ENCODE measurements at regions not wholly inside any gene's neighbourhood (a gene's known extent, or its start where the extent isn't known, plus 50 kb on each side); places are given as distances from the start of the nearest gene placed in this dataset.

GRCh38 chr5:8123559-8123958 lies 254.6 kb downstream of the MTRR start:
- no peaks in the 10 kb centered on the region for H3K9me2 ChIP-seq (replicated peaks; ENCODE audit: control insufficient read depth, low read length)
- H3K4me3 ChIP-seq (ENCODE audit: low read length): no peak overlapping the region
- TF ChIP-seq EZH2phosphoT487 (IDR thresholded peaks at IDR 0.05; ENCODE audit: borderline replicate concordance, low read length): no peak
- no peak for TF ChIP-seq CTCF (IDR thresholded peaks at IDR 0.05; ENCODE audit: low read depth, low read length, poor library complexity, severe bottlenecking)
- H3K27ac ChIP-seq (ENCODE audit: low read depth, low read length): no peak overlapping the region
- H4K20me1 ChIP-seq (ENCODE audit: control insufficient read depth, insufficient read depth, low read depth, low read length): no peaks in the 10 kb centered on the region
- H3K79me2 ChIP-seq (ENCODE audit: control insufficient read depth, low read length): no peaks in the 10 kb centered on the region
- no peak overlapping the region for H3K4me2 ChIP-seq (ENCODE audit: low read length)
- no peaks in the 10 kb centered on the region for H3F3A ChIP-seq (ENCODE audit: control insufficient read depth, insufficient read depth)
- H3K9me3 ChIP-seq (ENCODE audit: control insufficient read depth, insufficient read depth, low read length): no peaks in the 10 kb centered on the region
- no peaks in the 10 kb centered on the region for H3K36me3 ChIP-seq (ENCODE audit: control insufficient read depth, low read length)
- H3K4me1 ChIP-seq (ENCODE audit: control insufficient read depth, low read length): no peaks in the 10 kb centered on the region
- H3K27me3 ChIP-seq (ENCODE audit: control insufficient read depth, low read length): no peaks in the 10 kb centered on the region

- Histone ChIP-seq H3K27me3 (ENCODE audit: control insufficient read depth, low read length) (no peaks in the 10 kb centered on the region), H3F3A (ENCODE audit: control insufficient read depth, insufficient read depth) (no peaks in the 10 kb centered on the region), H3K4me3 (ENCODE audit: low read length) (no peak overlapping the region), H4K20me1 (ENCODE audit: control insufficient read depth, insufficient read depth, low read depth, low read length) (no peaks in the 10 kb centered on the region), H3K4me2 (ENCODE audit: low read length) (no peak overlapping the region), H3K4me1 (ENCODE audit: control insufficient read depth, low read length) (no peaks in the 10 kb centered on the region), H3K9me3 (ENCODE audit: control insufficient read depth, insufficient read depth, low read length) (no peaks in the 10 kb centered on the region), H3K79me2 (ENCODE audit: control insufficient read depth, low read length) (no peaks in the 10 kb centered on the region), H3K36me3 (ENCODE audit: control insufficient read depth, low read length) (no peaks in the 10 kb centered on the region), H3K27ac (ENCODE audit: low read depth, low read length) (no peak overlapping the region), H3K9me2 (replicated peaks; ENCODE audit: control insufficient read depth, low read length) (no peaks in the 10 kb centered on the region)
- TF ChIP-seq CTCF (IDR thresholded peaks at IDR 0.05; ENCODE audit: low read depth, low read length, poor library complexity, severe bottlenecking): no peak
- no peak for TF ChIP-seq EZH2phosphoT487 (IDR thresholded peaks at IDR 0.05; ENCODE audit: borderline replicate concordance, low read length)
These were observed 265.7 kb downstream of the MTRR start for GRCh38 chr5:8134609-8135008.

GRCh38 chr5:8135742-8136141 lies 266.8 kb downstream of the MTRR start:
- H3K36me3 ChIP-seq (ENCODE audit: control insufficient read depth, low read length): no peaks in the 10 kb centered on the region
- no peaks in the 10 kb centered on the region for H3K9me2 ChIP-seq (replicated peaks; ENCODE audit: control insufficient read depth, low read length)
- no peak overlapping the region for H3K27ac ChIP-seq (ENCODE audit: low read depth, low read length)
- no peaks in the 10 kb centered on the region for H4K20me1 ChIP-seq (ENCODE audit: control insufficient read depth, insufficient read depth, low read depth, low read length)
- no peaks in the 10 kb centered on the region for H3F3A ChIP-seq (ENCODE audit: control insufficient read depth, insufficient read depth)
- no peaks in the 10 kb centered on the region for H3K27me3 ChIP-seq (ENCODE audit: control insufficient read depth, low read length)
- no peaks in the 10 kb centered on the region for H3K9me3 ChIP-seq (ENCODE audit: control insufficient read depth, insufficient read depth, low read length)
- no peak overlapping the region for H3K4me2 ChIP-seq (ENCODE audit: low read length)
- no peaks in the 10 kb centered on the region for H3K79me2 ChIP-seq (ENCODE audit: control insufficient read depth, low read length)
- TF ChIP-seq EZH2phosphoT487 (IDR thresholded peaks at IDR 0.05; ENCODE audit: borderline replicate concordance, low read length) (no peak), CTCF (IDR thresholded peaks at IDR 0.05; ENCODE audit: low read depth, low read length, poor library complexity, severe bottlenecking) (no peak)
- no peaks in the 10 kb centered on the region for H3K4me1 ChIP-seq (ENCODE audit: control insufficient read depth, low read length)
- no peak overlapping the region for H3K4me3 ChIP-seq (ENCODE audit: low read length)

- TF ChIP-seq CTCF (IDR thresholded peaks at IDR 0.05; ENCODE audit: low read depth, low read length, poor library complexity, severe bottlenecking): no peak
- no peak for TF ChIP-seq EZH2phosphoT487 (IDR thresholded peaks at IDR 0.05; ENCODE audit: borderline replicate concordance, low read length)
- Histone ChIP-seq H3K9me3 (ENCODE audit: control insufficient read depth, insufficient read depth, low read length) (no peaks in the 10 kb centered on the region), H4K20me1 (ENCODE audit: control insufficient read depth, insufficient read depth, low read depth, low read length) (no peaks in the 10 kb centered on the region), H3K27me3 (ENCODE audit: control insufficient read depth, low read length) (no peaks in the 10 kb centered on the region), H3K36me3 (ENCODE audit: control insufficient read depth, low read length) (no peaks in the 10 kb centered on the region), H3K9me2 (replicated peaks; ENCODE audit: control insufficient read depth, low read length) (no peaks in the 10 kb centered on the region), H3K79me2 (ENCODE audit: control insufficient read depth, low read length) (no peaks in the 10 kb centered on the region), H3F3A (ENCODE audit: control insufficient read depth, insufficient read depth) (no peaks in the 10 kb centered on the region), H3K4me3 (ENCODE audit: low read length) (no peak overlapping the region), H3K27ac (ENCODE audit: low read depth, low read length) (no peak overlapping the region), H3K4me2 (ENCODE audit: low read length) (no peak overlapping the region), H3K4me1 (ENCODE audit: control insufficient read depth, low read length) (no peaks in the 10 kb centered on the region)
These were observed 267.3 kb downstream of the MTRR start for GRCh38 chr5:8136271-8136670.
